Effector memory CD8-positive, alpha-beta T cell (primary cell): ENCODE measurements at regions not wholly inside any gene's neighbourhood (a gene's known extent, or its start where the extent isn't known, plus 50 kb on each side); places are given as distances from the start of the nearest gene placed in this dataset.

Experiments
- ATAC-seq: fragments of 150-1000 bp; cut with Tn5 transposase; replicated peaks from 2 replicates; pipeline ENCODE4 v1.10.0; 2021; ENCODE audit warnings: mild to moderate bottlenecking, moderate library complexity
- DNase-seq, 3 experiments: peaks; one replicate each; pipeline ENCODE4 v3.0.0; 2021
- H3K27ac Mint-ChIP-seq, 2 donors: one replicate each; pipeline ENCODE4 v1.8.0; 2022; ENCODE audit warnings: mild to moderate bottlenecking in 2 of 2, mixed read lengths in 2 of 2, moderate library complexity in 2 of 2
- H3K27me3 Mint-ChIP-seq, 2 donors: one replicate each; pipeline ENCODE4 v1.8.0; 2022; ENCODE audit warnings: mixed read lengths in 2 of 2
- H3K36me3 Mint-ChIP-seq: one replicate; pipeline ENCODE4 v1.8.0; 2022; ENCODE audit warnings: mild to moderate bottlenecking, moderate library complexity, mixed read lengths; ENCODE audit not compliant: insufficient read depth
- H3K4me1 Mint-ChIP-seq, 2 donors: one replicate each; pipeline ENCODE4 v1.8.0; 2022; ENCODE audit warnings: low read depth in 2 of 2, mixed read lengths in 2 of 2
- H3K4me3 Mint-ChIP-seq, 2 donors: one replicate each; pipeline ENCODE4 v1.8.0; 2022; ENCODE audit warnings: mild to moderate bottlenecking in 2 of 2, mixed read lengths in 2 of 2, moderate library complexity in 2 of 2
- H3K9me3 Mint-ChIP-seq, 2 donors: one replicate each; pipeline ENCODE4 v1.8.0; 2022; ENCODE audit warnings: mixed read lengths in 2 of 2

GRCh38 chr1:200307755-200308066, 102.1 kb downstream of the ZNF281 start:
- DNase-seq (no peak), ATAC-seq (no peak)
- Mint-ChIP-seq H3K27ac (no peak overlapping the region), H3K4me1 (peaks cover 2 to 8% of the 10 kb centered on the region in 2 donors), H3K9me3 (no peaks in the 10 kb centered on the region), H3K27me3 (no peaks in the 10 kb centered on the region), H3K36me3 (peaks cover 3% of the 10 kb centered on the region), H3K4me3 (peak overlapping the region in 1 of 2 donors; percentile 54)

GRCh38 chr1:200306944-200307754, 102.7 kb downstream of the ZNF281 start:
- Mint-ChIP-seq H3K9me3 (no peaks in the 10 kb centered on the region), H3K4me3 (peak overlapping the region; percentile 11 to 54), H3K36me3 (peaks cover 3% of the 10 kb centered on the region), H3K27ac (no peak overlapping the region), H3K4me1 (peaks cover 2 to 10% of the 10 kb centered on the region in 2 donors), H3K27me3 (no peaks in the 10 kb centered on the region)
- ATAC-seq, result peak; percentile 63
- DNase-seq, result peak; percentile 6 to 21 (median 18)

- Mint-ChIP-seq H3K27ac (no peak overlapping the region), H3K4me3 (no peak overlapping the region)
- no peak for ATAC-seq
These were observed 104.0 kb downstream of the ZNF281 start for GRCh38 chr1:200305806-200306205.

GRCh38 chr1:200304171-200304570, 105.7 kb downstream of the ZNF281 start:
- no peak for ATAC-seq
- Mint-ChIP-seq H3K36me3 (peaks cover 1% of the 10 kb centered on the region), H3K27me3 (peaks cover 0 to 11% of the 10 kb centered on the region in 2 donors), H3K9me3 (no peaks in the 10 kb centered on the region), H3K4me1 (peaks cover 2 to 10% of the 10 kb centered on the region in 2 donors), H3K4me3 (peak overlapping the region in 1 of 2 donors; percentile 39), H3K27ac (no peak overlapping the region)
- DNase-seq, result no peak

More at GRCh38 chr1:200305806-200306205, 104.0 kb downstream of the ZNF281 start:
- no peaks in the 10 kb centered on the region for H3K9me3 Mint-ChIP-seq
- peaks cover 2 to 10% of the 10 kb centered on the region in 2 donors for H3K4me1 Mint-ChIP-seq
- H3K36me3 Mint-ChIP-seq, result peaks cover 3% of the 10 kb centered on the region
- no peak for DNase-seq
- no peaks in the 10 kb centered on the region for H3K27me3 Mint-ChIP-seq

- peaks cover 0 to 11% of the 10 kb centered on the region in 2 donors for H3K27me3 Mint-ChIP-seq
- DNase-seq (no peak), ATAC-seq (no peak)
- H3K4me1 Mint-ChIP-seq, result peaks cover 2 to 10% of the 10 kb centered on the region in 2 donors
- no peaks in the 10 kb centered on the region for H3K36me3 Mint-ChIP-seq
- peak overlapping the region; percentile 84 for H3K27ac Mint-ChIP-seq
- H3K4me3 Mint-ChIP-seq, result peak overlapping the region; percentile 84 to 86
- H3K9me3 Mint-ChIP-seq, result no peaks in the 10 kb centered on the region
These were observed 106.9 kb downstream of the ZNF281 start for GRCh38 chr1:200302921-200303290.

GRCh38 chr1:200302192-200302920, 107.5 kb downstream of the ZNF281 start:
- Mint-ChIP-seq H3K4me1 (peaks cover under 1 to 7% of the 10 kb centered on the region in 2 donors), H3K27ac (peak overlapping the region; percentile 84), H3K4me3 (peak overlapping the region; percentile 84 to 86), H3K9me3 (no peaks in the 10 kb centered on the region), H3K27me3 (peaks cover 0 to 11% of the 10 kb centered on the region in 2 donors), H3K36me3 (no peaks in the 10 kb centered on the region)
- ATAC-seq, result peak; percentile 94
- DNase-seq, result peak; percentile 50 to 56 (median 51)

- no peaks in the 10 kb centered on the region for H3K9me3 Mint-ChIP-seq
- H3K4me3 Mint-ChIP-seq, result peak overlapping the region; percentile 84 to 86
- peaks cover 0 to 6% of the 10 kb centered on the region in 2 donors for H3K4me1 Mint-ChIP-seq
- H3K36me3 Mint-ChIP-seq, result no peaks in the 10 kb centered on the region
- no peak for DNase-seq
- ATAC-seq, result no peak
- H3K27me3 Mint-ChIP-seq, result peaks cover 0 to 11% of the 10 kb centered on the region in 2 donors
- H3K27ac Mint-ChIP-seq, result no peak overlapping the region
These were observed 108.7 kb downstream of the ZNF281 start for GRCh38 chr1:200301152-200301551.

GRCh38 chr1:200299571-200299970, 110.3 kb downstream of the ZNF281 start:
- DNase-seq (no peak), ATAC-seq (no peak)
- no peak overlapping the region for H3K27ac Mint-ChIP-seq

GRCh38 chr1:200298242-200298641, 111.6 kb downstream of the ZNF281 start:
- Mint-ChIP-seq H3K36me3 (no peaks in the 10 kb centered on the region), H3K27ac (no peak overlapping the region), H3K9me3 (no peaks in the 10 kb centered on the region), H3K4me3 (no peak overlapping the region), H3K27me3 (peaks cover 0 to 11% of the 10 kb centered on the region in 2 donors), H3K4me1 (peaks cover 0 to 6% of the 10 kb centered on the region in 2 donors)
- ATAC-seq, result no peak
- no peak for DNase-seq

More at GRCh38 chr1:200299571-200299970, 110.3 kb downstream of the ZNF281 start:
- Mint-ChIP-seq H3K4me3 (no peak overlapping the region), H3K4me1 (peaks cover 0 to 6% of the 10 kb centered on the region in 2 donors), H3K27me3 (peaks cover 0 to 11% of the 10 kb centered on the region in 2 donors), H3K36me3 (no peaks in the 10 kb centered on the region), H3K9me3 (no peaks in the 10 kb centered on the region)

- DNase-seq (no peak), ATAC-seq (no peak)
- Mint-ChIP-seq H3K27ac (no peak overlapping the region), H3K4me1 (no peaks in the 10 kb centered on the region), H3K36me3 (no peaks in the 10 kb centered on the region), H3K9me3 (no peaks in the 10 kb centered on the region), H3K4me3 (no peak overlapping the region), H3K27me3 (peaks cover 0 to 11% of the 10 kb centered on the region in 2 donors)
These were observed 113.7 kb downstream of the ZNF281 start for GRCh38 chr1:200296091-200296661.

- H3K9me3 Mint-ChIP-seq, result no peaks in the 10 kb centered on the region
- no peak for ATAC-seq
- H3K27me3 Mint-ChIP-seq, result no peaks in the 10 kb centered on the region
- no peak overlapping the region for H3K4me3 Mint-ChIP-seq
- H3K4me1 Mint-ChIP-seq, result no peaks in the 10 kb centered on the region
- no peak overlapping the region for H3K27ac Mint-ChIP-seq
- H3K36me3 Mint-ChIP-seq, result no peaks in the 10 kb centered on the region
- no peak for DNase-seq
These were observed 115.6 kb downstream of the ZNF281 start for GRCh38 chr1:200294241-200294640.

GRCh38 chr1:200292699-200293098, 117.1 kb downstream of the ZNF281 start:
- H3K4me1 Mint-ChIP-seq, result no peaks in the 10 kb centered on the region
- no peaks in the 10 kb centered on the region for H3K27me3 Mint-ChIP-seq
- H3K36me3 Mint-ChIP-seq, result no peaks in the 10 kb centered on the region
- H3K27ac Mint-ChIP-seq, result no peak overlapping the region
- no peak overlapping the region for H3K4me3 Mint-ChIP-seq
- DNase-seq (no peak), ATAC-seq (no peak)
- no peaks in the 10 kb centered on the region for H3K9me3 Mint-ChIP-seq

GRCh38 chr1:200291106-200291505, 118.7 kb downstream of the ZNF281 start:
- Mint-ChIP-seq H3K9me3 (no peaks in the 10 kb centered on the region), H3K27ac (no peak overlapping the region), H3K4me1 (no peaks in the 10 kb centered on the region), H3K36me3 (no peaks in the 10 kb centered on the region), H3K4me3 (no peak overlapping the region), H3K27me3 (no peaks in the 10 kb centered on the region)
- ATAC-seq (no peak), DNase-seq (no peak)
